Panc1 (cell line): ENCODE measurements at regions not wholly inside any gene's neighbourhood (a gene's known extent, or its start where the extent isn't known, plus 50 kb on each side); places are given as distances from the start of the nearest gene placed in this dataset.

Experiments
- REST ChIP-seq, 2 experiments: IDR thresholded peaks; 2 replicates each; pipeline ENCODE4 v1.6.1; 2011 to 2012; ENCODE audit warnings: low read depth in 2 of 2, control low read depth in 1 of 2, low read length in 1 of 2, mild to moderate bottlenecking in 1 of 2, moderate library complexity in 1 of 2; ENCODE audit not compliant: insufficient read depth in 1 of 2
- TF ChIP-seq, protein P1 (sequence below): fragments of 450-650 bp; IDR thresholded peaks from 2 replicates; pipeline ENCODE4 v1.5.1; 2017; ENCODE audit warnings: mild to moderate bottlenecking

DNA sequence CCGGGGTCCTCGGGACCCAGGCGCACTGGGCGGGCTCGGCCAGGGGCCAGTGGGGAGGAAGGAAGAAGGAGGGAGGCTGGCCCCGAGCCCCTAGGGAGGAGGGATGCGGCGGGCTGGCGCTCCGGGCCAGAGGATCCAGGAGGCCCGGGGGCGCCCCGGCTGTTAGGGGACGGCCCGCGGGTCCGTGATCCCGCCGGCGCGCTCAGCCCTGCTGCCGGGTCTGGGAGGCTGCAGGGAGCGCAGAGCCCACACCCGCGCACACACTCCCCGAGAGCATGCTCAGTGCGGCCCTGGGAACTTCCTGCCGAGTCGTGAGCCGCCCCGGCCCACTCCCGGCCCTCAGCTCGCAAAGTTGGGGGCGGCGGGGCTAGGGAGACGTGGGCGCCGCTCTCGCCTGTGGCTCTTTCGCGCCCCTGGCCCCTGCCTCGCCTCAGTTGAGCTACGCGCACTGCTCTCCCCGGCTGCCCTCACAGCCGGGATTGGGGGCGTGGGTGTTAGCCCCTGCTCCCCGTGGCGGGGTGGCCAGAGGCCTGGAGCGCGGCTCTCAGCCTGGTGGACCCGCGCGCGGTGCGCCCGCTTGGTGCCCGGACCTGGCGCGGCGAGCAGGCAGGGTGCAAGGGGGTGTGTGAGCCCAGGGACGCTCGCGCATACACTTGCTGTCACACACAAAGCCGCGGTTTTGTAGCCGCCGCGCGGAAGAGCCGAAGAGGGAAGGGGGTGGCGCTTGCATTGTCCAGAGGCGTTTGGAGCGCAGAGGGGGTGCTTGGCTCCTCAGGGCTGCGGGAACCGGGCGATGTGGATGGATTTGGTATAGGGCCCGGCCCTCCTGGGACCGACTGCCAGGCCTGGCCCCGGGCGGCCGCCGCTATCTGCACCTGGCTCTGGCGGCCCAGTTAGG is 132.9 kb upstream of the MGAT5 start:
- no peak for TF ChIP-seq REST (IDR thresholded peaks at IDR 0.05; ENCODE audit: insufficient read depth in 1 of 2, low read depth in 2 of 2, low read length in 1 of 2)
- TF ChIP-seq, protein P1, sequence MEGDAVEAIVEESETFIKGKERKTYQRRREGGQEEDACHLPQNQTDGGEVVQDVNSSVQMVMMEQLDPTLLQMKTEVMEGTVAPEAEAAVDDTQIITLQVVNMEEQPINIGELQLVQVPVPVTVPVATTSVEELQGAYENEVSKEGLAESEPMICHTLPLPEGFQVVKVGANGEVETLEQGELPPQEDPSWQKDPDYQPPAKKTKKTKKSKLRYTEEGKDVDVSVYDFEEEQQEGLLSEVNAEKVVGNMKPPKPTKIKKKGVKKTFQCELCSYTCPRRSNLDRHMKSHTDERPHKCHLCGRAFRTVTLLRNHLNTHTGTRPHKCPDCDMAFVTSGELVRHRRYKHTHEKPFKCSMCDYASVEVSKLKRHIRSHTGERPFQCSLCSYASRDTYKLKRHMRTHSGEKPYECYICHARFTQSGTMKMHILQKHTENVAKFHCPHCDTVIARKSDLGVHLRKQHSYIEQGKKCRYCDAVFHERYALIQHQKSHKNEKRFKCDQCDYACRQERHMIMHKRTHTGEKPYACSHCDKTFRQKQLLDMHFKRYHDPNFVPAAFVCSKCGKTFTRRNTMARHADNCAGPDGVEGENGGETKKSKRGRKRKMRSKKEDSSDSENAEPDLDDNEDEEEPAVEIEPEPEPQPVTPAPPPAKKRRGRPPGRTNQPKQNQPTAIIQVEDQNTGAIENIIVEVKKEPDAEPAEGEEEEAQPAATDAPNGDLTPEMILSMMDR, result no peak
